HG03175 (cell line): ENCODE measurements at regions not wholly inside any gene's neighbourhood (a gene's known extent, or its start where the extent isn't known, plus 50 kb on each side); places are given as distances from the start of the nearest gene placed in this dataset.

Experiments
- ATAC-seq: cut with Tn5 transposase; IDR thresholded peaks from one replicate; pipeline ENCODE4 v1.9.1; 2021; ENCODE audit warnings: mild to moderate bottlenecking, moderate library complexity; ENCODE audit not compliant: unreplicated experiment

- ATAC-seq = no peak
These were observed 69.2 kb upstream of the EPHA4 start for GRCh38 chr2:221641181-221641871.

- no peak for ATAC-seq
These were observed 68.6 kb upstream of the EPHA4 start for GRCh38 chr2:221640686-221641085.

- no peak for ATAC-seq
These were observed 65.7 kb upstream of the EPHA4 start for GRCh38 chr2:221637851-221638250.

GRCh38 chr2:221635949-221636348, 63.8 kb upstream of the EPHA4 start:
- ATAC-seq = no peak

DNA sequence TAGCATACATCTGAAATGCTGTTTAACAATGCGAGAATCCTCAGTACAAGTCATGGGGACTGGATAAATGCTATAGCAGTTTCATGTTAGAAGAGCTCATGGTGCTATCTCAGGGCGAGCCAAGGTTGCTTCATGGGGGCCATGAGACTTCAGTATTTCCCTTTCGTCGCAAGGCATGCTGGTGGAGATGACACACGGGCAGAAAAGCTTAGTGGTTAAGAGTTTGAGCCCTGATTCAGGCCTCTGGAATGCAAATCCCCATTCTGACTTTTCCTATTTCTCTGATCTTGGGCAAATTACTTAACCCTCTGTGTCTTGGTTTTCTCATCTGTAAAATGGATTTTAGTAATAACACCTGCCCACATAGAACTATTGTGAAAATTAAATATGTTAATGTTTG, 57.4 kb upstream of the EPHA4 start:
- ATAC-seq = no peak

- no peak for ATAC-seq
These were observed 52.4 kb upstream of the EPHA4 start for GRCh38 chr2:221624475-221624874.
